ENCODE measurements at regions not wholly inside any gene's neighbourhood (a gene's known extent, or its start where the extent isn't known, plus 50 kb on each side); places are given as distances from the start of the nearest gene placed in this dataset.

GRCh38 chr20:11796026-11796425, 121.7 kb upstream of the BTBD3 start:
- TF ChIP-seq POLR2AphosphoS5 (IDR thresholded peaks at IDR 0.05; ENCODE audit: low read depth, low read length) (no peak), SIN3A (IDR thresholded peaks at IDR 0.05; ENCODE audit: borderline replicate concordance, insufficient read depth, low read length) (no peak), TAF1 (IDR thresholded peaks at IDR 0.05; ENCODE audit: borderline replicate concordance, insufficient read depth, low read length) (no peak), FOXP2 (optimal IDR thresholded peaks at IDR 0.05; ENCODE audit: borderline replicate concordance, extremely low read depth, extremely low read length, insufficient read depth) (no peak)
- TF ChIP-seq, protein P1, sequence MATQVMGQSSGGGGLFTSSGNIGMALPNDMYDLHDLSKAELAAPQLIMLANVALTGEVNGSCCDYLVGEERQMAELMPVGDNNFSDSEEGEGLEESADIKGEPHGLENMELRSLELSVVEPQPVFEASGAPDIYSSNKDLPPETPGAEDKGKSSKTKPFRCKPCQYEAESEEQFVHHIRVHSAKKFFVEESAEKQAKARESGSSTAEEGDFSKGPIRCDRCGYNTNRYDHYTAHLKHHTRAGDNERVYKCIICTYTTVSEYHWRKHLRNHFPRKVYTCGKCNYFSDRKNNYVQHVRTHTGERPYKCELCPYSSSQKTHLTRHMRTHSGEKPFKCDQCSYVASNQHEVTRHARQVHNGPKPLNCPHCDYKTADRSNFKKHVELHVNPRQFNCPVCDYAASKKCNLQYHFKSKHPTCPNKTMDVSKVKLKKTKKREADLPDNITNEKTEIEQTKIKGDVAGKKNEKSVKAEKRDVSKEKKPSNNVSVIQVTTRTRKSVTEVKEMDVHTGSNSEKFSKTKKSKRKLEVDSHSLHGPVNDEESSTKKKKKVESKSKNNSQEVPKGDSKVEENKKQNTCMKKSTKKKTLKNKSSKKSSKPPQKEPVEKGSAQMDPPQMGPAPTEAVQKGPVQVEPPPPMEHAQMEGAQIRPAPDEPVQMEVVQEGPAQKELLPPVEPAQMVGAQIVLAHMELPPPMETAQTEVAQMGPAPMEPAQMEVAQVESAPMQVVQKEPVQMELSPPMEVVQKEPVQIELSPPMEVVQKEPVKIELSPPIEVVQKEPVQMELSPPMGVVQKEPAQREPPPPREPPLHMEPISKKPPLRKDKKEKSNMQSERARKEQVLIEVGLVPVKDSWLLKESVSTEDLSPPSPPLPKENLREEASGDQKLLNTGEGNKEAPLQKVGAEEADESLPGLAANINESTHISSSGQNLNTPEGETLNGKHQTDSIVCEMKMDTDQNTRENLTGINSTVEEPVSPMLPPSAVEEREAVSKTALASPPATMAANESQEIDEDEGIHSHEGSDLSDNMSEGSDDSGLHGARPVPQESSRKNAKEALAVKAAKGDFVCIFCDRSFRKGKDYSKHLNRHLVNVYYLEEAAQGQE (IDR thresholded peaks at IDR 0.05; ENCODE audit: insufficient read depth in 1 of 2, low read depth in 2 of 2, low read length in 2 of 2), result no peak

GRCh38 chr20:11797156-11797555, 120.5 kb upstream of the BTBD3 start:
- TF ChIP-seq FOXP2 (optimal IDR thresholded peaks at IDR 0.05; ENCODE audit: borderline replicate concordance, extremely low read depth, extremely low read length, insufficient read depth), result no peak
- TF ChIP-seq, protein P1 (IDR thresholded peaks at IDR 0.05; ENCODE audit: insufficient read depth in 1 of 2, low read depth in 2 of 2, low read length in 2 of 2), result no peak
- TF ChIP-seq TAF1 (IDR thresholded peaks at IDR 0.05; ENCODE audit: borderline replicate concordance, insufficient read depth, low read length), result no peak
- TF ChIP-seq POLR2AphosphoS5 (IDR thresholded peaks at IDR 0.05; ENCODE audit: low read depth, low read length), result no peak
- TF ChIP-seq SIN3A (IDR thresholded peaks at IDR 0.05; ENCODE audit: borderline replicate concordance, insufficient read depth, low read length), result no peak

- TF ChIP-seq FOXP2 (optimal IDR thresholded peaks at IDR 0.05; ENCODE audit: borderline replicate concordance, extremely low read depth, extremely low read length, insufficient read depth) (no peak), POLR2AphosphoS5 (IDR thresholded peaks at IDR 0.05; ENCODE audit: low read depth, low read length) (no peak), SIN3A (IDR thresholded peaks at IDR 0.05; ENCODE audit: borderline replicate concordance, insufficient read depth, low read length) (no peak), TAF1 (IDR thresholded peaks at IDR 0.05; ENCODE audit: borderline replicate concordance, insufficient read depth, low read length) (no peak)
- TF ChIP-seq, protein P1 (IDR thresholded peaks at IDR 0.05; ENCODE audit: insufficient read depth in 1 of 2, low read depth in 2 of 2, low read length in 2 of 2), result no peak
These were observed 118.4 kb upstream of the BTBD3 start for GRCh38 chr20:11799281-11799684.

DNA sequence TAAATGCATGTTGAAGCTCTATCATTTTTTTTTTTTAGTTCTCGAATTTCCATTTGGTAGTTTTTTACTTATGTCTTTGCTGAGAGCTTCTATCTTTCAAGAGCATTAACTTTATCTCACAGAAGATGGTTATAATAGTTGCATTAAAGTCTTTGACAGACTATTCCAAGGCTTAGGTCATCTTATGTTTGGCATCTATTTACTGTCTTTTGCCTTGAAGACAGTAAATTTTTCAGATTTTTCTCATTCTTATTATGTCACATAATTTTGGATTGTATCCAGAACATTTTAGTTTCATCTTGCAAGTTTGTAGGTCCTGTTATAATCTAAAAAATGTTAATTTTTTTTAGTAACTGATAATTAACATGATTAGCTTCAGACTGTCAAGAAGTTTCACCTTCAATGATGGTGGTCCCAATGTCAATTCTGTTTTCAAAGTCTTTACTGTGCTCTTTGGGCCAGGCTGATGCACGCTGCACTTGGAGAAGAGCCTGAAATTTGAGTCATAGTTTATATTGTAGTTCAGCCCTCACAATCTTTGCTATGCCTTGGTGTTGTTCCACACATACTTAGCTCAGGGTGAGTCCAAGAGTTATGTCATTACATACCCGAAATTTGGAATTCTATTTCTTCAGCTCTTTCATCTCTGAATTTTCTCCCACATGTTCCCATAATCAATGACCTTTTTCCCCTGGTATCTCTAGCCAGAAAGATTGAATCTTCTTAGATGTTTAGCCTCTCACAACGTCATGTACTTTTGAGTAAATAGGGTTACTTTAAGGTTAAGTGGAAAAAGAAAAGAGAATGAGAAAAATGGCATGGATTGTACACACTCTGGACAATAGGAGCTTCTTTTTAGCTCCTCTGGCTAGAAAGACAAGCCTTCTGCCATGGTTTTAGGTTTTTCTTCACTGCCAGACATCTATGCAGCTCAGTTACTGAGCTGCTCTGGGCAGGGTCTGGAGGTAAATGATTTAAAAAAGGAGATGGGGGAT, 110.3 kb upstream of the BTBD3 start:
- no peak for TF ChIP-seq TAF1 (IDR thresholded peaks at IDR 0.05; ENCODE audit: borderline replicate concordance, insufficient read depth, low read length)
- TF ChIP-seq, protein P1 (IDR thresholded peaks at IDR 0.05; ENCODE audit: insufficient read depth in 1 of 2, low read depth in 2 of 2, low read length in 2 of 2), result no peak
